Lung (tissue), 11 donors: ENCODE measurements at regions not wholly inside any gene's neighbourhood (a gene's known extent, or its start where the extent isn't known, plus 50 kb on each side); places are given as distances from the start of the nearest gene placed in this dataset.

Experiments
- ATAC-seq: fragments of 200-7000 bp; cut with Tn5 transposase; one replicate; pipeline ENCODE4 v1.9.1; 2020; ENCODE audit warnings: moderate number of reproducible peaks; ENCODE audit not compliant: insufficient read depth, low FRiP score
- DNase-seq, 3 donors: peaks; one replicate each; pipeline ENCODE4 v3.0.0-alpha.2; 2013 to 2017
- H3K27ac ChIP-seq, 2 donors: one replicate each; pipeline ENCODE4 v1.5.1; 2013; ENCODE audit warnings: mild to moderate bottlenecking in 2 of 2, moderate library complexity in 2 of 2, control low read depth in 1 of 2, inconsistent platforms in 1 of 2, low read depth in 1 of 2, low read length in 1 of 2
- H3K27me3 ChIP-seq, 3 donors: one replicate each; pipeline ENCODE4 v1.5.1; 2013; ENCODE audit warnings: low read length in 2 of 3; ENCODE audit not compliant: control insufficient read depth in 3 of 3, insufficient read depth in 3 of 3
- H3K36me3 ChIP-seq, 4 donors: one replicate each; pipeline ENCODE4 v1.5.1; 2013; ENCODE audit warnings: low read length in 4 of 4, mild to moderate bottlenecking in 1 of 4, moderate library complexity in 1 of 4; ENCODE audit not compliant: control insufficient read depth in 4 of 4, insufficient read depth in 4 of 4
- H3K4me1 ChIP-seq, 5 donors: one replicate each; pipeline ENCODE4 v1.5.1; 2013; ENCODE audit warnings: low read length in 5 of 5, mild to moderate bottlenecking in 2 of 5, moderate library complexity in 1 of 5; ENCODE audit not compliant: control insufficient read depth in 5 of 5, insufficient read depth in 5 of 5
- H3K4me3 ChIP-seq: one replicate; pipeline ENCODE4 v1.5.1; 2013; ENCODE audit warnings: mild to moderate bottlenecking, control low read depth, moderate library complexity
- H3K9ac ChIP-seq, 2 donors: one replicate each; pipeline ENCODE4 v1.5.1; 2013; ENCODE audit warnings: low read length in 2 of 2, control low read depth in 1 of 2; ENCODE audit not compliant: insufficient read depth in 1 of 2
- H3K9me3 ChIP-seq, 4 donors: one replicate each; pipeline ENCODE4 v1.5.1; 2013; ENCODE audit warnings: low read length in 3 of 4, mild to moderate bottlenecking in 1 of 4, moderate library complexity in 1 of 4; ENCODE audit not compliant: control insufficient read depth in 4 of 4, insufficient read depth in 3 of 4
- CTCF ChIP-seq: IDR thresholded peaks from 2 replicates; pipeline ENCODE4 v1.5.1; 2012; ENCODE audit warnings: mild to moderate bottlenecking; ENCODE audit errors: control extremely low read depth, extremely low read depth
- WGBS, 2 donors: extraction: QIAGEN DNeasy Blood & Tissue Kit; methylation state at CpG; one replicate each; pipeline ENCODE4 v1.1.7; 2013; 5-methylcytosine and 5-hydroxymethylcytosine counted together
- donor health status: control.
- donor health status: control.
- donor health status: Bipolar disorder and iron deficiency.
- donor health status: healthy.
- donor health status: DM: yes; HTN: yes; CAD: no.

GRCh38 chr13:57815600-57815999 lies 184.1 kb downstream of the PCDH17 start:
- ATAC-seq, result no peak
- no peaks in the 10 kb centered on the region for H3K36me3 ChIP-seq
- no peaks in the 10 kb centered on the region for H3K9me3 ChIP-seq
- peaks cover 0 to 8% (median 0%) of the 10 kb centered on the region in 5 donors for H3K4me1 ChIP-seq
- H3K27me3 ChIP-seq, result no peaks in the 10 kb centered on the region
- 74 to 88% methylated on average over 1 of the region's 1 CpG for WGBS, 2 donors
- DNase-seq, result no peak
- H3K9ac ChIP-seq, result no peak overlapping the region
- TF ChIP-seq CTCF, result no peak
- no peak overlapping the region for H3K27ac ChIP-seq
- H3K4me3 ChIP-seq, result no peak overlapping the region

GRCh38 chr13:57820924-57821323 lies 189.4 kb downstream of the PCDH17 start:
- H3K27me3 ChIP-seq, result no peaks in the 10 kb centered on the region
- peaks cover 0 to 3% (median 0%) of the 10 kb centered on the region in 4 donors for H3K9me3 ChIP-seq
- no peaks in the 10 kb centered on the region for H3K36me3 ChIP-seq
- no peak overlapping the region for H3K4me3 ChIP-seq
- no peak overlapping the region for H3K9ac ChIP-seq
- 86 to 89% methylated on average over 1 of the region's 1 CpG for WGBS, 2 donors
- no peak for TF ChIP-seq CTCF
- ATAC-seq, result no peak
- DNase-seq, result no peak
- H3K4me1 ChIP-seq, result no peaks in the 10 kb centered on the region
- H3K27ac ChIP-seq, result no peak overlapping the region

- Histone ChIP-seq H3K27me3 (no peaks in the 10 kb centered on the region), H3K4me3 (no peak overlapping the region), H3K9ac (no peak overlapping the region), H3K36me3 (no peaks in the 10 kb centered on the region), H3K9me3 (peaks cover 0 to 3% (median 0%) of the 10 kb centered on the region in 4 donors), H3K4me1 (no peaks in the 10 kb centered on the region), H3K27ac (no peak overlapping the region)
- WGBS, 2 donors, result 87 to 88% methylated on average over 2 of the region's 2 CpGs
- no peak for DNase-seq
- ATAC-seq, result no peak
- no peak for TF ChIP-seq CTCF
Observed at GRCh38 chr13:57823704-57824103, 192.2 kb downstream of the PCDH17 start.

- Histone ChIP-seq H3K27ac (no peak overlapping the region), H3K9ac (no peak overlapping the region), H3K9me3 (peaks cover 0 to 3% (median 0%) of the 10 kb centered on the region in 4 donors), H3K4me3 (no peak overlapping the region), H3K4me1 (no peaks in the 10 kb centered on the region), H3K36me3 (no peaks in the 10 kb centered on the region), H3K27me3 (no peaks in the 10 kb centered on the region)
- 86 to 89% methylated on average over 4 of the region's 4 CpGs for WGBS, 2 donors
- TF ChIP-seq CTCF, result no peak
- ATAC-seq (no peak), DNase-seq (no peak)
Observed at GRCh38 chr13:57824121-57824520, 192.6 kb downstream of the PCDH17 start.
